ENCODE measurements at regions not wholly inside any gene's neighbourhood (a gene's known extent, or its start where the extent isn't known, plus 50 kb on each side); places are given as distances from the start of the nearest gene placed in this dataset.
"Not testable (repeated sequence)": the region's sequence is repeated elsewhere in the genome, so short reads cannot be mapped to it uniquely, and the experiment has no call there.

GRCh38 chr15:44849701-44850403 is 106.6 kb upstream of the TERB2 start:
- not testable (repeated sequence) for DNase-seq (ENCODE audit: low read depth in 3 of 3)

- DNase-seq (ENCODE audit: low read depth in 3 of 3) = peak; percentile 50 to 67 (median 66)
Observed at GRCh38 chr15:44853304-44853950, 103.1 kb upstream of the TERB2 start.

GRCh38 chr15:44854696-44855095 is 101.8 kb upstream of the TERB2 start:
- not testable (repeated sequence) for DNase-seq (ENCODE audit: low read depth in 3 of 3)

- DNase-seq (ENCODE audit: low read depth in 3 of 3) = not testable (repeated sequence)
Observed at GRCh38 chr15:44856284-44856683, 100.2 kb upstream of the TERB2 start.

GRCh38 chr15:44857164-44857710 is 99.2 kb upstream of the TERB2 start:
- not testable (repeated sequence) for DNase-seq (ENCODE audit: low read depth in 3 of 3)

- not testable (repeated sequence) for DNase-seq (ENCODE audit: low read depth in 3 of 3)
Observed at GRCh38 chr15:44859088-44859487, 97.4 kb upstream of the TERB2 start.

- not testable (repeated sequence) for DNase-seq (ENCODE audit: low read depth in 3 of 3)
Observed at GRCh38 chr15:44860168-44860567, 96.3 kb upstream of the TERB2 start.

- no peak for DNase-seq (ENCODE audit: low read depth in 3 of 3)
Observed at GRCh38 chr15:44861439-44861910, 95.0 kb upstream of the TERB2 start.

GRCh38 chr15:44861917-44862316 is 94.6 kb upstream of the TERB2 start:
- DNase-seq (ENCODE audit: low read depth in 3 of 3) = no peak

- DNase-seq (ENCODE audit: low read depth in 3 of 3) = not testable (repeated sequence)
Observed at GRCh38 chr15:44862866-44863265, 93.6 kb upstream of the TERB2 start.

- not testable (repeated sequence) for DNase-seq (ENCODE audit: low read depth in 3 of 3)
Observed at GRCh38 chr15:44868100-44868499, 88.4 kb upstream of the TERB2 start.

- DNase-seq (ENCODE audit: low read depth in 3 of 3) = not testable (repeated sequence)
Observed at GRCh38 chr15:44870125-44870524, 86.4 kb upstream of the TERB2 start.

GRCh38 chr15:44873103-44873502 is 83.4 kb upstream of the TERB2 start:
- no peak for DNase-seq (ENCODE audit: low read depth in 3 of 3)

- DNase-seq (ENCODE audit: low read depth in 3 of 3) = no peak
Observed at GRCh38 chr15:44879066-44879465, 77.4 kb upstream of the TERB2 start.

- DNase-seq (ENCODE audit: low read depth in 3 of 3) = peak; percentile 9 to 47 (median 33)
Observed at GRCh38 chr15:44882499-44882968, 74.0 kb upstream of the TERB2 start.

GRCh38 chr15:44883199-44883877 is 73.1 kb upstream of the TERB2 start:
- no peak for DNase-seq (ENCODE audit: low read depth in 3 of 3)

GRCh38 chr15:44898890-44899651 is 57.4 kb upstream of the TERB2 start:
- not testable (repeated sequence) for DNase-seq (ENCODE audit: low read depth in 3 of 3)

- not testable (repeated sequence) for DNase-seq (ENCODE audit: low read depth in 3 of 3)
Observed at GRCh38 chr15:44899775-44900174, 56.7 kb upstream of the TERB2 start.

GRCh38 chr15:44900796-44901195 is 55.7 kb upstream of the TERB2 start:
- DNase-seq (ENCODE audit: low read depth in 3 of 3) = not testable (repeated sequence)

- DNase-seq (ENCODE audit: low read depth in 3 of 3) = not testable (repeated sequence)
Observed at GRCh38 chr15:44903281-44903680, 53.2 kb upstream of the TERB2 start.

GRCh38 chr15:44904651-44905340 is 51.7 kb upstream of the TERB2 start:
- not testable (repeated sequence) for DNase-seq (ENCODE audit: low read depth in 3 of 3)

Data from stimulated activated CD4-positive, alpha-beta T cell treated with anti-CD3 and anti-CD28 coated beads, TNF-alpha, amount 100 ng/mL, for 24 hours (primary cell).